WTC11 (cell line): ENCODE measurements at regions not wholly inside any gene's neighbourhood (a gene's known extent, or its start where the extent isn't known, plus 50 kb on each side); places are given as distances from the start of the nearest gene placed in this dataset.

Experiments
- ATAC-seq: fragments of 200-7000 bp; cut with Tn5 transposase; 2 replicates; pipeline ENCODE4 v1.10.0; 2021; ENCODE audit warnings: mild to moderate bottlenecking, moderate library complexity
- CTCF ChIA-PET: fragments of 300-600 bp; sonication (Branson Sonifier 250); formaldehyde crosslinking; loops from one replicate; lab custom pipeline; 2021; ENCODE audit warnings: antibody characterized with exemption; lab: Charles Lee
- POLR2A ChIA-PET: fragments of 350-600 bp; sonication (Branson Sonifier 250); formaldehyde crosslinking; loops from one replicate; lab custom pipeline; 2021; ENCODE audit warnings: antibody characterized with exemption; lab: Charles Lee
- DNase-seq: peaks from one replicate; pipeline ENCODE4 v3.0.0; 2021; ENCODE audit warnings: low spot score
- H3K27ac Mint-ChIP-seq: 2 replicates; pipeline ENCODE4 v1.8.0; 2021; ENCODE audit warnings: mixed read lengths
- H3K27me3 Mint-ChIP-seq: 2 replicates; pipeline ENCODE4 v1.8.0; 2021; ENCODE audit warnings: low read depth, mild to moderate bottlenecking, moderate library complexity, mixed read lengths
- H3K36me3 Mint-ChIP-seq: 2 replicates; pipeline ENCODE4 v1.8.0; 2021; ENCODE audit warnings: mixed read lengths
- H3K4me1 Mint-ChIP-seq: 2 replicates; pipeline ENCODE4 v1.8.0; 2022; ENCODE audit warnings: mixed read lengths
- H3K4me3 Mint-ChIP-seq: 2 replicates; pipeline ENCODE4 v1.8.0; 2021; ENCODE audit warnings: mild to moderate bottlenecking, moderate library complexity, mixed read lengths
- H3K9me3 Mint-ChIP-seq: 2 replicates; pipeline ENCODE4 v1.8.0; 2021; ENCODE audit warnings: mixed read lengths
- ATF3 ChIP-seq: sonication (generic); formaldehyde crosslinking; conservative IDR thresholded peaks from 2 replicates; pipeline ENCODE4 v1.8.1; 2022; ENCODE audit warnings: mild to moderate bottlenecking, missing genetic modification reagents
- ATF6 ChIP-seq: sonication (generic); formaldehyde crosslinking; IDR thresholded peaks from 2 replicates; pipeline ENCODE4 v1.8.1; 2023; ENCODE audit warnings: mild to moderate bottlenecking, missing genetic modification reagents
- CREM ChIP-seq: sonication (generic); formaldehyde crosslinking; IDR thresholded peaks from 2 replicates; pipeline ENCODE4 v1.8.1; 2022; ENCODE audit warnings: mild to moderate bottlenecking, missing genetic modification reagents, moderate library complexity
- E2F4 ChIP-seq: sonication (generic); formaldehyde crosslinking; IDR thresholded peaks from 2 replicates; pipeline ENCODE4 v1.8.1; 2022; ENCODE audit warnings: low read depth, mild to moderate bottlenecking, moderate library complexity, missing genetic modification reagents, borderline replicate concordance
- HMGA2 ChIP-seq: fragments of 250-450 bp; sonication (Bioruptor Pico); IDR thresholded peaks from 2 replicates; pipeline ENCODE4 v1.4.0; 2021; ENCODE audit warnings: mild to moderate bottlenecking, moderate library complexity
- MAX ChIP-seq: sonication (generic); formaldehyde crosslinking; IDR thresholded peaks from 2 replicates; pipeline ENCODE4 v1.8.0; 2022; ENCODE audit warnings: mild to moderate bottlenecking, missing genetic modification reagents
- MYBL2 ChIP-seq: sonication (generic); formaldehyde crosslinking; IDR thresholded peaks from 2 replicates; pipeline ENCODE4 v1.8.1; 2023; ENCODE audit warnings: mild to moderate bottlenecking, moderate library complexity, missing genetic modification reagents
- NR1H2 ChIP-seq: sonication (generic); formaldehyde crosslinking; IDR thresholded peaks from 2 replicates; pipeline ENCODE4 v1.9.0; 2021; ENCODE audit warnings: mild to moderate bottlenecking, moderate library complexity, missing genetic modification reagents
- NR3C1 ChIP-seq: sonication (generic); formaldehyde crosslinking; conservative IDR thresholded peaks from 2 replicates; pipeline ENCODE4 v1.8.1; 2023; ENCODE audit warnings: low read depth, mild to moderate bottlenecking, missing genetic modification reagents
- TEAD4 ChIP-seq: sonication (generic); formaldehyde crosslinking; IDR thresholded peaks from 2 replicates; pipeline ENCODE4 v1.8.0; 2022; ENCODE audit warnings: mild to moderate bottlenecking, missing genetic modification reagents
- ZNF138 ChIP-seq: sonication (generic); formaldehyde crosslinking; conservative IDR thresholded peaks from 2 replicates; pipeline ENCODE4 v1.8.1; 2022; ENCODE audit warnings: mild to moderate bottlenecking, moderate library complexity, missing genetic modification reagents
- ZNF232 ChIP-seq: sonication (generic); formaldehyde crosslinking; IDR thresholded peaks from 2 replicates; pipeline ENCODE4 v1.8.0; 2022; ENCODE audit warnings: mild to moderate bottlenecking, missing genetic modification reagents
- ZNF317 ChIP-seq: sonication (generic); formaldehyde crosslinking; IDR thresholded peaks from 2 replicates; pipeline ENCODE4 v1.8.1; 2023; ENCODE audit warnings: low read depth, mild to moderate bottlenecking, moderate library complexity, missing genetic modification reagents, borderline replicate concordance
- ZNF396 ChIP-seq: fragments of 250-450 bp; sonication (Bioruptor Pico); IDR thresholded peaks from 2 replicates; pipeline ENCODE4 v1.8.0; 2021; ENCODE audit warnings: mild to moderate bottlenecking, moderate library complexity, borderline replicate concordance
- TF ChIP-seq, protein P1 (sequence below): fragments of 250-450 bp; sonication (Bioruptor Pico); IDR thresholded peaks from 2 replicates; pipeline ENCODE4 v1.9.0; 2021; ENCODE audit warnings: moderate library complexity, mild to moderate bottlenecking, inconsistent platforms, borderline replicate concordance
- TF ChIP-seq, protein P2 (sequence below): sonication (generic); formaldehyde crosslinking; IDR thresholded peaks from 2 replicates; pipeline ENCODE4 v1.8.0; 2023; ENCODE audit warnings: mild to moderate bottlenecking, missing genetic modification reagents

GRCh38 chr11:70569996-70570692, 171.8 kb downstream of the CTTN start:
- Mint-ChIP-seq H3K27me3 (no peaks in the 10 kb centered on the region), H3K4me3 (no peak overlapping the region), H3K4me1 (peaks cover 20% of the 10 kb centered on the region), H3K27ac (no peak overlapping the region), H3K9me3 (no peaks in the 10 kb centered on the region; the same call in none of the 2 replicates), H3K36me3 (no peaks in the 10 kb centered on the region)
- ChIA-PET POLR2A (no interaction called here), CTCF (interaction anchor here (0.9 kb wide), 1 partner anchor 878 kb away, joined by 3 read pairs; the partner anchor contains the start of gene DHCR7)
- TF ChIP-seq NR3C1: no peak
- TF ChIP-seq, protein P1, sequence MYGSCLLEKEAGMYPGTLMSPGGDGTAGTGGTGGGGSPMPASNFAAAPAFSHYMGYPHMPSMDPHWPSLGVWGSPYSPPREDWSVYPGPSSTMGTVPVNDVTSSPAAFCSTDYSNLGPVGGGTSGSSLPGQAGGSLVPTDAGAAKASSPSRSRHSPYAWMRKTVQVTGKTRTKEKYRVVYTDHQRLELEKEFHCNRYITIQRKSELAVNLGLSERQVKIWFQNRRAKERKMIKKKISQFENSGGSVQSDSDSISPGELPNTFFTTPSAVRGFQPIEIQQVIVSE (CRISPR knock-in tag): no peak
- no peak for ATAC-seq
- DNase-seq: no peak

- DNase-seq: no peak
- TF ChIP-seq ZNF396 (CRISPR knock-in tag) (no peak), MAX (CRISPR knock-in tag) (no peak), E2F4 (CRISPR knock-in tag) (no peak), HMGA2 (CRISPR knock-in tag) (no peak), MYBL2 (no peak), ZNF138 (CRISPR knock-in tag) (no peak), ATF6 (CRISPR knock-in tag) (no peak), NR1H2 (CRISPR knock-in tag) (no peak), ZNF317 (CRISPR knock-in tag) (no peak), ZNF232 (CRISPR knock-in tag) (no peak), ATF3 (CRISPR knock-in tag) (no peak), TEAD4 (CRISPR knock-in tag) (no peak), CREM (CRISPR knock-in tag) (no peak)
- TF ChIP-seq, protein P2, sequence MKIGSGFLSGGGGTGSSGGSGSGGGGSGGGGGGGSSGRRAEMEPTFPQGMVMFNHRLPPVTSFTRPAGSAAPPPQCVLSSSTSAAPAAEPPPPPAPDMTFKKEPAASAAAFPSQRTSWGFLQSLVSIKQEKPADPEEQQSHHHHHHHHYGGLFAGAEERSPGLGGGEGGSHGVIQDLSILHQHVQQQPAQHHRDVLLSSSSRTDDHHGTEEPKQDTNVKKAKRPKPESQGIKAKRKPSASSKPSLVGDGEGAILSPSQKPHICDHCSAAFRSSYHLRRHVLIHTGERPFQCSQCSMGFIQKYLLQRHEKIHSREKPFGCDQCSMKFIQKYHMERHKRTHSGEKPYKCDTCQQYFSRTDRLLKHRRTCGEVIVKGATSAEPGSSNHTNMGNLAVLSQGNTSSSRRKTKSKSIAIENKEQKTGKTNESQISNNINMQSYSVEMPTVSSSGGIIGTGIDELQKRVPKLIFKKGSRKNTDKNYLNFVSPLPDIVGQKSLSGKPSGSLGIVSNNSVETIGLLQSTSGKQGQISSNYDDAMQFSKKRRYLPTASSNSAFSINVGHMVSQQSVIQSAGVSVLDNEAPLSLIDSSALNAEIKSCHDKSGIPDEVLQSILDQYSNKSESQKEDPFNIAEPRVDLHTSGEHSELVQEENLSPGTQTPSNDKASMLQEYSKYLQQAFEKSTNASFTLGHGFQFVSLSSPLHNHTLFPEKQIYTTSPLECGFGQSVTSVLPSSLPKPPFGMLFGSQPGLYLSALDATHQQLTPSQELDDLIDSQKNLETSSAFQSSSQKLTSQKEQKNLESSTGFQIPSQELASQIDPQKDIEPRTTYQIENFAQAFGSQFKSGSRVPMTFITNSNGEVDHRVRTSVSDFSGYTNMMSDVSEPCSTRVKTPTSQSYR: no peak
- POLR2A ChIA-PET: no interaction called here
- Mint-ChIP-seq H3K9me3 (no peaks in the 10 kb centered on the region; the same call in none of the 2 replicates), H3K36me3 (no peaks in the 10 kb centered on the region), H3K4me3 (no peak overlapping the region), H3K4me1 (peaks cover 24% of the 10 kb centered on the region), H3K27ac (no peak overlapping the region), H3K27me3 (no peaks in the 10 kb centered on the region)
- ATAC-seq: no peak
- CTCF ChIA-PET: interaction anchor here (0.9 kb wide), 1 partner anchor 877 kb away, joined by 3 read pairs; the partner anchor contains the start of gene DHCR7
Measured at GRCh38 chr11:70570693-70571395, 172.5 kb downstream of the CTTN start.
